ENCODE measurements at regions not wholly inside any gene's neighbourhood (a gene's known extent, or its start where the extent isn't known, plus 50 kb on each side); places are given as distances from the start of the nearest gene placed in this dataset.

GRCh38 chr2:14344355-14344754, 288.2 kb upstream of the LRATD1 start:
- no peak for DNase-seq (ENCODE audit: low read depth)

- DNase-seq (ENCODE audit: low read depth): no peak
Measured at GRCh38 chr2:14348247-14348646, 284.3 kb upstream of the LRATD1 start.

- no peak for DNase-seq (ENCODE audit: low read depth)
Measured at GRCh38 chr2:14350856-14351255, 281.7 kb upstream of the LRATD1 start.

GRCh38 chr2:14352067-14352466, 280.4 kb upstream of the LRATD1 start:
- no peak for DNase-seq (ENCODE audit: low read depth)

GRCh38 chr2:14354231-14354630, 278.3 kb upstream of the LRATD1 start:
- DNase-seq (ENCODE audit: low read depth): no peak

GRCh38 chr2:14355102-14355501, 277.4 kb upstream of the LRATD1 start:
- DNase-seq (ENCODE audit: low read depth): no peak

- DNase-seq (ENCODE audit: low read depth): no peak
Measured at GRCh38 chr2:14358339-14358738, 274.2 kb upstream of the LRATD1 start.

- DNase-seq (ENCODE audit: low read depth): no peak
Measured at GRCh38 chr2:14358774-14359173, 273.7 kb upstream of the LRATD1 start.

GRCh38 chr2:14363137-14363536, 269.4 kb upstream of the LRATD1 start:
- DNase-seq (ENCODE audit: low read depth): no peak

- no peak for DNase-seq (ENCODE audit: low read depth)
Measured at GRCh38 chr2:14363976-14364375, 268.5 kb upstream of the LRATD1 start.

GRCh38 chr2:14364471-14364870, 268.0 kb upstream of the LRATD1 start:
- DNase-seq (ENCODE audit: low read depth): no peak

GRCh38 chr2:14385043-14385442, 247.5 kb upstream of the LRATD1 start:
- peak; percentile 6 for DNase-seq (ENCODE audit: low read depth)

GRCh38 chr2:14387332-14387731, 245.2 kb upstream of the LRATD1 start:
- no peak for DNase-seq (ENCODE audit: low read depth)

- DNase-seq (ENCODE audit: low read depth): no peak
Measured at GRCh38 chr2:14388724-14389123, 243.8 kb upstream of the LRATD1 start.

GRCh38 chr2:14396533-14397083, 235.9 kb upstream of the LRATD1 start:
- no peak for DNase-seq (ENCODE audit: low read depth)

GRCh38 chr2:14398641-14399040, 233.9 kb upstream of the LRATD1 start:
- no peak for DNase-seq (ENCODE audit: low read depth)

GRCh38 chr2:14401873-14402272, 230.6 kb upstream of the LRATD1 start:
- DNase-seq (ENCODE audit: low read depth): no peak

GRCh38 chr2:14408695-14409094, 223.8 kb upstream of the LRATD1 start:
- no peak for DNase-seq (ENCODE audit: low read depth)

- no peak for DNase-seq (ENCODE audit: low read depth)
Measured at GRCh38 chr2:14417551-14417950, 215.0 kb upstream of the LRATD1 start.

- DNase-seq (ENCODE audit: low read depth): peak; percentile 47
Measured at GRCh38 chr2:14418115-14418514, 214.4 kb upstream of the LRATD1 start.

GRCh38 chr2:14420851-14421250, 211.7 kb upstream of the LRATD1 start:
- peak; percentile 46 for DNase-seq (ENCODE audit: low read depth)

GRCh38 chr2:14422426-14422825, 210.1 kb upstream of the LRATD1 start:
- peak; percentile 33 for DNase-seq (ENCODE audit: low read depth)

GRCh38 chr2:14423145-14423906, 209.2 kb upstream of the LRATD1 start:
- peak; percentile 29 for DNase-seq (ENCODE audit: low read depth)
